CD4-positive, CD25-positive, alpha-beta regulatory T cell (primary cell): ENCODE measurements at regions not wholly inside any gene's neighbourhood (a gene's known extent, or its start where the extent isn't known, plus 50 kb on each side); places are given as distances from the start of the nearest gene placed in this dataset.

Source experiments
- ATAC-seq, 2 donors: fragments of 150-1000 bp; cut with Tn5 transposase; one replicate each; pipeline ENCODE4 v1.10.0; 2021; ENCODE audit warnings: low read depth in 2 of 2, moderate number of reproducible peaks in 2 of 2, moderate library complexity in 1 of 2
- DNase-seq, 3 donors: peaks; one replicate each; pipeline versions ENCODE4 v3.0.0 to v3.0.0-alpha.2; 2012 to 2022; ENCODE audit warnings: mixed read lengths in 1 of 3
- H3K27ac ChIP-seq: one replicate; pipeline ENCODE4 v1.7.0; 2013; ENCODE audit warnings: mild to moderate bottlenecking, low read length; ENCODE audit not compliant: insufficient read depth, poor library complexity, severe bottlenecking
- H3K27me3 ChIP-seq: one replicate; pipeline ENCODE4 v1.7.0; 2013; ENCODE audit warnings: low read length; ENCODE audit not compliant: control insufficient read depth, insufficient read depth
- H3K36me3 ChIP-seq: one replicate; pipeline ENCODE4 v1.7.0; 2013; ENCODE audit warnings: mild to moderate bottlenecking, low read length, moderate library complexity; ENCODE audit not compliant: control insufficient read depth, insufficient read depth
- H3K4me1 ChIP-seq: 2 replicates; pipeline ENCODE4 v1.7.0; 2013; ENCODE audit warnings: mild to moderate bottlenecking, low read length; ENCODE audit not compliant: insufficient read depth, control insufficient read depth, poor library complexity, severe bottlenecking
- H3K4me3 ChIP-seq: one replicate; pipeline ENCODE4 v1.7.0; 2013; ENCODE audit warnings: low read depth, mild to moderate bottlenecking, low read length, moderate library complexity
- H3K9me3 ChIP-seq, 2 experiments: 1 replicate in 1 of 2; 2 replicates in 1 of 2; pipeline ENCODE4 v1.7.0; 2013; ENCODE audit warnings: low read length in 2 of 2, mild to moderate bottlenecking in 1 of 2, moderate library complexity in 1 of 2; ENCODE audit not compliant: control insufficient read depth in 2 of 2
- H3K27ac Mint-ChIP-seq, 3 donors: one replicate each; pipeline ENCODE4 v1.8.0; 2020 to 2022; ENCODE audit warnings: mild to moderate bottlenecking in 3 of 3, mixed read lengths in 3 of 3, moderate library complexity in 2 of 3
- H3K27me3 Mint-ChIP-seq: one replicate; pipeline ENCODE4 v1.8.0; 2022; ENCODE audit warnings: mild to moderate bottlenecking, mixed read lengths
- H3K36me3 Mint-ChIP-seq: one replicate; pipeline ENCODE4 v1.8.0; 2020; ENCODE audit warnings: mixed read lengths
- H3K4me1 Mint-ChIP-seq, 4 donors: one replicate each; pipeline ENCODE4 v1.8.0; 2020 to 2022; ENCODE audit warnings: mixed read lengths in 4 of 4, mild to moderate bottlenecking in 1 of 4
- H3K4me3 Mint-ChIP-seq, 4 donors: one replicate each; pipeline ENCODE4 v1.8.0; 2020 to 2022; ENCODE audit warnings: mild to moderate bottlenecking in 4 of 4, mixed read lengths in 4 of 4, moderate library complexity in 3 of 4
- H3K9me3 Mint-ChIP-seq, 7 donors: one replicate each; pipeline ENCODE4 v1.8.0; 2020 to 2022; ENCODE audit warnings: mixed read lengths in 7 of 7, mild to moderate bottlenecking in 3 of 7, moderate library complexity in 2 of 7

GRCh38 chr7:69433081-69433480, 165.2 kb upstream of the AUTS2 start:
- Mint-ChIP-seq H3K4me1 (no peaks in the 10 kb centered on the region), H3K9me3 (peaks cover 0 to 12% (median 7%) of the 10 kb centered on the region in 7 donors), H3K27me3 (no peaks in the 10 kb centered on the region), H3K4me3 (no peak overlapping the region), H3K36me3 (no peaks in the 10 kb centered on the region), H3K27ac (peak overlapping the region in 1 of 3 donors; percentile 7)
- Histone ChIP-seq H3K4me3 (no peak overlapping the region), H3K9me3 (peaks cover 0 to 8% of the 10 kb centered on the region in 2 experiments), H3K27ac (no peak overlapping the region), H3K36me3 (no peaks in the 10 kb centered on the region), H3K4me1 (no peaks in the 10 kb centered on the region), H3K27me3 (no peaks in the 10 kb centered on the region)
- ATAC-seq: no peak
- DNase-seq: no peak

DNA sequence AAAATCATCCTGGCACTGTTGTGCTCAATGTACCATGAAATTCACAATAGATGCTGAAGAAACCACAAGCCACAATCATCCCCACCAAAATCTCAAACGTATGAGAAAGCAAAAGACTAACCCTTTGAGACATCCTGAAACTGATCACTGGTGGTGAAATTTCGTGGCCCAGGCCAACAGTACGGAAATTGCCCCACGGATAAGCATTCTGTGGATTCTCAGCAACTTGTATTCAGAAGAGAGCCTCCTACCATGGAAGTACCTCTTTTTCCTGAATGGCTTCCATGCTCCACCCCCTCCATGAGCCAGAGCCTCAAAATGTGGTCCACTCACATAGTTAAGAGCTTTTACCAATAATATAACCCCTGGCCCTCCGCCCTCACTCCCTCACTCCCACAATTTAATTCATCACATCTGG, 163.9 kb upstream of the AUTS2 start:
- Mint-ChIP-seq H3K4me3 (no peak overlapping the region), H3K4me1 (no peaks in the 10 kb centered on the region), H3K9me3 (peaks cover 0 to 16% (median 5%) of the 10 kb centered on the region in 7 donors), H3K27ac (no peak overlapping the region), H3K36me3 (no peaks in the 10 kb centered on the region), H3K27me3 (no peaks in the 10 kb centered on the region)
- no peaks in the 10 kb centered on the region for H3K36me3 ChIP-seq
- no peak for DNase-seq
- no peaks in the 10 kb centered on the region for H3K27me3 ChIP-seq
- H3K4me3 ChIP-seq: no peak overlapping the region
- no peaks in the 10 kb centered on the region for H3K9me3 ChIP-seq
- no peaks in the 10 kb centered on the region for H3K4me1 ChIP-seq
- no peak overlapping the region for H3K27ac ChIP-seq
- ATAC-seq: no peak

- no peak overlapping the region for H3K27ac Mint-ChIP-seq
- H3K36me3 ChIP-seq: no peaks in the 10 kb centered on the region
- H3K27me3 Mint-ChIP-seq: no peaks in the 10 kb centered on the region
- H3K9me3 Mint-ChIP-seq: peaks cover 0 to 22% (median 8%) of the 10 kb centered on the region in 7 donors
- H3K36me3 Mint-ChIP-seq: no peaks in the 10 kb centered on the region
- H3K4me3 ChIP-seq: no peak overlapping the region
- no peak overlapping the region for H3K4me3 Mint-ChIP-seq
- H3K9me3 ChIP-seq: no peaks in the 10 kb centered on the region
- no peaks in the 10 kb centered on the region for H3K27me3 ChIP-seq
- no peak overlapping the region for H3K27ac ChIP-seq
- ATAC-seq (no peak), DNase-seq (no peak)
- H3K4me1 Mint-ChIP-seq: no peaks in the 10 kb centered on the region
- no peaks in the 10 kb centered on the region for H3K4me1 ChIP-seq
These were observed 162.6 kb upstream of the AUTS2 start for GRCh38 chr7:69435711-69436110.

- H3K36me3 ChIP-seq: no peaks in the 10 kb centered on the region
- no peaks in the 10 kb centered on the region for H3K9me3 ChIP-seq
- peaks cover 4 to 26% (median 12%) of the 10 kb centered on the region in 7 donors for H3K9me3 Mint-ChIP-seq
- H3K4me1 Mint-ChIP-seq: no peaks in the 10 kb centered on the region
- no peak for DNase-seq
- no peaks in the 10 kb centered on the region for H3K36me3 Mint-ChIP-seq
- no peaks in the 10 kb centered on the region for H3K4me1 ChIP-seq
- H3K27me3 ChIP-seq: no peaks in the 10 kb centered on the region
- ATAC-seq: no peak
- no peaks in the 10 kb centered on the region for H3K27me3 Mint-ChIP-seq
- H3K4me3 ChIP-seq: no peak overlapping the region
- H3K27ac Mint-ChIP-seq: no peak overlapping the region
- no peak overlapping the region for H3K27ac ChIP-seq
- H3K4me3 Mint-ChIP-seq: no peak overlapping the region
These were observed 161.3 kb upstream of the AUTS2 start for GRCh38 chr7:69436946-69437345.

- no peaks in the 10 kb centered on the region for H3K27me3 ChIP-seq
- no peaks in the 10 kb centered on the region for H3K4me1 Mint-ChIP-seq
- no peak overlapping the region for H3K4me3 ChIP-seq
- no peaks in the 10 kb centered on the region for H3K9me3 ChIP-seq
- peaks cover 4 to 26% (median 13%) of the 10 kb centered on the region in 7 donors for H3K9me3 Mint-ChIP-seq
- no peaks in the 10 kb centered on the region for H3K27me3 Mint-ChIP-seq
- no peaks in the 10 kb centered on the region for H3K36me3 ChIP-seq
- no peak for DNase-seq
- H3K27ac Mint-ChIP-seq: no peak overlapping the region
- H3K36me3 Mint-ChIP-seq: no peaks in the 10 kb centered on the region
- ATAC-seq: no peak
- H3K27ac ChIP-seq: no peak overlapping the region
- no peaks in the 10 kb centered on the region for H3K4me1 ChIP-seq
- H3K4me3 Mint-ChIP-seq: no peak overlapping the region
These were observed 159.5 kb upstream of the AUTS2 start for GRCh38 chr7:69438584-69439412.

DNA sequence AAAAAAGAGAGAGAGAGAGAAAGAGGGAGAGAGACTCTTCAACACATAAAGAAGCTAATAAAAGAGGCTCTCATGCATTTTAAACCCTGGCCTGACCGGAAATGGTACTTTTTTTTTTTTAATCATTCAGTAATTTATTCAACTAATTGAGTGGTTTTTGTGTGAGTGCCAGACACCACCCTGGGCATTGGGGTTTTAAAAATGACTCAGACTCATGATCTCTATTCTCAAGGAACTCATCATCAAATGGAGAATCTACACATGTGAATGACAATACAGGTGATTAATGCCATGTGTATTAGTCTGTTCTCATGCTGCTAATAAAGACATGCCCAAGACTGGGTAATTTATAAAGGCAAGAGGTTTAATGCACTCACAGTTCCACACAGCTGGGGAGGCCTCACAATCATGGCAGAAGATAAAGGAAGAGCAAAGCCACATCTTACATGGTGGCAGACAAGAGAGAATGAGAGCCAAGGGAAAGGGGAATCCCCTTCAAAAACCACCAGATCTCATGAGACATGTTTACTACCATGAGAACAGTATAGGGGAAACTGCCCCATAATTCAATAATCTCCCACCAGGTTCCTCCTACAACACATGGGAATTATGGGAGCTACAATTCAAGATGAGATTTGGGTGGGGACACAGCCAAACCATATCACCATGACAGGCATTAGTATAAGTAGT, 158.5 kb upstream of the AUTS2 start:
- DNase-seq: no peak
- Histone ChIP-seq H3K27me3 (no peaks in the 10 kb centered on the region), H3K4me1 (no peaks in the 10 kb centered on the region), H3K9me3 (no peaks in the 10 kb centered on the region), H3K27ac (no peak overlapping the region), H3K36me3 (no peaks in the 10 kb centered on the region), H3K4me3 (no peak overlapping the region)
- Mint-ChIP-seq H3K4me3 (no peak overlapping the region), H3K27ac (no peak overlapping the region), H3K4me1 (no peaks in the 10 kb centered on the region), H3K36me3 (no peaks in the 10 kb centered on the region), H3K9me3 (peaks cover 4 to 22% (median 13%) of the 10 kb centered on the region in 7 donors), H3K27me3 (no peaks in the 10 kb centered on the region)
- ATAC-seq: no peak

DNA sequence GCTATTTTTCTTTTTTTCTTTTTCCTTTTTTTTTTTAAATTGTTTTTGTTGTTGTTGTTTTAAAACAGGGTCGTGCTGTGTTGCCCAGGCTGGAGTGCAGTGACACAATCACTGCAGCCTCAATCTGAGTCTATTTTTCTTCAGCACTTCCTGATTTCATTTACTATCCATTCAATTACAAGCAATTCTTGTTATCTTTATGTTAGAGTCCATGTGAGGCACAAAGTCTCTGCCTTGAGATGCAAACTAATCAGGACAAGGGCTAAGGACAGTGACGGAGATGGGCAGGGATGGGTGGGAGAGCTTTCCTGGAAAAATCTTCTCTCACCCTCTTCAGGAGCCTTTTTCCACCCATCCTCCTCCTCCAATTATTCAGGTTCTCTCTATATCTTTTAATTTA, 157.3 kb upstream of the AUTS2 start:
- Histone ChIP-seq H3K4me3 (no peak overlapping the region), H3K27me3 (no peaks in the 10 kb centered on the region), H3K36me3 (no peaks in the 10 kb centered on the region), H3K9me3 (no peaks in the 10 kb centered on the region), H3K4me1 (no peaks in the 10 kb centered on the region), H3K27ac (no peak overlapping the region)
- no peaks in the 10 kb centered on the region for H3K27me3 Mint-ChIP-seq
- no peak overlapping the region for H3K27ac Mint-ChIP-seq
- no peak for ATAC-seq
- H3K36me3 Mint-ChIP-seq: peaks cover 4% of the 10 kb centered on the region
- no peak for DNase-seq
- H3K4me3 Mint-ChIP-seq: no peak overlapping the region
- H3K4me1 Mint-ChIP-seq: no peaks in the 10 kb centered on the region
- peaks cover 3 to 27% (median 11%) of the 10 kb centered on the region in 7 donors for H3K9me3 Mint-ChIP-seq
